Neural progenitor cell (in vitro differentiated cells): ENCODE measurements at regions not wholly inside any gene's neighbourhood (a gene's known extent, or its start where the extent isn't known, plus 50 kb on each side); places are given as distances from the start of the nearest gene placed in this dataset.
"Not testable (repeated sequence)": the region's sequence is repeated elsewhere in the genome, so short reads cannot be mapped to it uniquely, and the experiment has no call there.

Experiments
- DNase-seq: peaks from one replicate; pipeline ENCODE4 v3.0.0-alpha.2; 2016; ENCODE audit warnings: low spot score
- H2AFZ ChIP-seq: fragments of 200-600 bp; sonication (generic); replicated peaks from 2 replicates; pipeline ENCODE4 v1.6.1; 2016; ENCODE audit warnings: antibody characterized with exemption
- H3F3A ChIP-seq: fragments of 200-600 bp; sonication (generic); 2 replicates; pipeline ENCODE4 v1.6.1; 2016; ENCODE audit warnings: antibody characterized with exemption, low read depth
- H3K27ac ChIP-seq: fragments of 200-600 bp; sonication (generic); 2 replicates; pipeline ENCODE4 v1.5.1; 2016; ENCODE audit warnings: mild to moderate bottlenecking
- H3K27me3 ChIP-seq: fragments of 200-600 bp; sonication (generic); 2 replicates; pipeline ENCODE4 v1.6.1; 2016; ENCODE audit warnings: mild to moderate bottlenecking, moderate library complexity
- H3K36me3 ChIP-seq: fragments of 200-600 bp; sonication (generic); 2 replicates; pipeline ENCODE4 v1.5.1; 2016
- H3K4me1 ChIP-seq: fragments of 200-600 bp; sonication (generic); 2 replicates; pipeline ENCODE4 v1.6.1; 2016; ENCODE audit warnings: mixed run types
- H3K4me2 ChIP-seq: fragments of 200-600 bp; sonication (generic); 2 replicates; pipeline ENCODE4 v1.6.1; 2016
- H3K4me3 ChIP-seq: fragments of 200-600 bp; sonication (generic); 2 replicates; pipeline ENCODE4 v1.5.1; 2016
- H3K79me2 ChIP-seq: fragments of 200-600 bp; sonication (generic); 2 replicates; pipeline ENCODE4 v1.6.1; 2016; ENCODE audit warnings: low read depth
- H3K9ac ChIP-seq: fragments of 200-600 bp; sonication (generic); 2 replicates; pipeline ENCODE4 v1.6.1; 2016
- H3K9me3 ChIP-seq: fragments of 200-600 bp; sonication (generic); 2 replicates; pipeline ENCODE4 v1.5.1; 2016; ENCODE audit warnings: low read depth
- H4K20me1 ChIP-seq: fragments of 200-600 bp; sonication (generic); 2 replicates; pipeline ENCODE4 v1.6.1; 2016; ENCODE audit warnings: low read depth
- H3K27ac Mint-ChIP-seq: 3 replicates; pipeline ENCODE4 v1.8.0; 2021; ENCODE audit warnings: mixed read lengths
- H3K27me3 Mint-ChIP-seq: 2 replicates; pipeline ENCODE4 v1.8.0; 2022; ENCODE audit warnings: low read depth, mild to moderate bottlenecking, inconsistent platforms, moderate library complexity, mixed read lengths; ENCODE audit not compliant: insufficient read depth
- H3K36me3 Mint-ChIP-seq: 3 replicates; pipeline ENCODE4 v1.8.0; 2021; ENCODE audit warnings: mixed read lengths
- H3K4me1 Mint-ChIP-seq: 3 replicates; pipeline ENCODE4 v1.8.0; 2021; ENCODE audit warnings: mixed read lengths
- H3K4me3 Mint-ChIP-seq: 3 replicates; pipeline ENCODE4 v1.8.0; 2021; ENCODE audit warnings: mild to moderate bottlenecking, moderate library complexity, mixed read lengths
- H3K9me3 Mint-ChIP-seq: 3 replicates; pipeline ENCODE4 v1.8.0; 2020; ENCODE audit warnings: mixed read lengths
- CTCF ChIP-seq: fragments of 200-600 bp; sonication (generic); IDR thresholded peaks from 2 replicates; pipeline ENCODE4 v1.5.1; 2017; ENCODE audit warnings: antibody characterized with exemption, mild to moderate bottlenecking
- EZH2 ChIP-seq: fragments of 200-600 bp; sonication (generic); IDR thresholded peaks from 2 replicates; pipeline ENCODE4 v1.6.1; 2017; ENCODE audit warnings: antibody characterized with exemption, mild to moderate bottlenecking, moderate library complexity
- EZH2phosphoT487 ChIP-seq: fragments of 200-600 bp; sonication (generic); IDR thresholded peaks from 2 replicates; pipeline ENCODE4 v1.6.1; 2017; ENCODE audit warnings: antibody characterized with exemption

DNA sequence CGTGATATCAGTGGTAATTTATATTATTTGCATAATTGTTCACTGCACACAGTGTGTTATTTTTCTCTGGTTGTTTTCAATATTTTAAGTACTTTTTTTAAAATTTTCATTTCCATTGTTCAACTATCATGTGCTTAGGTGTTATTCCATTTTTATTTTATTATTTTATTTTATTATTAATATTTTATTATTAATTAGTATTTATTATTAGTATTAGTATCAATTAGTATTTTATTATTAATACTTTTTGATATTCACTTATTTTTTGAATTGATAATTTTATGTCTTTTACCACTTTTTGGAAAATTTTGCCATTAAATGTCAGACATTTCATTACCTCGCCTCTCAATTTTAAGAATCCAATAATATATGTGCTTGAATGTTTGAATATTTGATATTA, 593.8 kb upstream of the GRM3 start:
- no peak overlapping the region for H3K4me3 Mint-ChIP-seq
- Histone ChIP-seq H3K36me3 (no peaks in the 10 kb centered on the region), H3K9me3 (no peaks in the 10 kb centered on the region), H3K9ac (no peak overlapping the region), H3K4me1 (no peaks in the 10 kb centered on the region), H3F3A (no peaks in the 10 kb centered on the region), H3K79me2 (no peaks in the 10 kb centered on the region), H3K27ac (no peak overlapping the region), H3K4me2 (no peak overlapping the region), H3K4me3 (no peak overlapping the region), H4K20me1 (no peaks in the 10 kb centered on the region), H3K27me3 (no peaks in the 10 kb centered on the region), H2AFZ (no peak overlapping the region)
- no peak overlapping the region for H3K27ac Mint-ChIP-seq
- H3K9me3 Mint-ChIP-seq: no peaks in the 10 kb centered on the region
- TF ChIP-seq EZH2phosphoT487 (no peak), CTCF (no peak), EZH2 (no peak)
- no peaks in the 10 kb centered on the region for H3K27me3 Mint-ChIP-seq
- H3K4me1 Mint-ChIP-seq: no peaks in the 10 kb centered on the region
- no peaks in the 10 kb centered on the region for H3K36me3 Mint-ChIP-seq
- no peak for DNase-seq

GRCh38 chr7:86045197-86045596, 598.5 kb upstream of the GRM3 start:
- H3K36me3 ChIP-seq, H3K79me2 ChIP-seq, H3K27ac Mint-ChIP-seq, H3K4me3 ChIP-seq, DNase-seq, H3K4me1 ChIP-seq, H3K4me1 Mint-ChIP-seq, H3K9ac ChIP-seq, H3K27ac ChIP-seq, H3K9me3 Mint-ChIP-seq, H4K20me1 ChIP-seq, H3K4me3 Mint-ChIP-seq, H3F3A ChIP-seq, H3K27me3 ChIP-seq, H3K4me2 ChIP-seq, H3K36me3 Mint-ChIP-seq, H3K9me3 ChIP-seq, H3K27me3 Mint-ChIP-seq, H2AFZ ChIP-seq: not testable (repeated sequence)

DNA sequence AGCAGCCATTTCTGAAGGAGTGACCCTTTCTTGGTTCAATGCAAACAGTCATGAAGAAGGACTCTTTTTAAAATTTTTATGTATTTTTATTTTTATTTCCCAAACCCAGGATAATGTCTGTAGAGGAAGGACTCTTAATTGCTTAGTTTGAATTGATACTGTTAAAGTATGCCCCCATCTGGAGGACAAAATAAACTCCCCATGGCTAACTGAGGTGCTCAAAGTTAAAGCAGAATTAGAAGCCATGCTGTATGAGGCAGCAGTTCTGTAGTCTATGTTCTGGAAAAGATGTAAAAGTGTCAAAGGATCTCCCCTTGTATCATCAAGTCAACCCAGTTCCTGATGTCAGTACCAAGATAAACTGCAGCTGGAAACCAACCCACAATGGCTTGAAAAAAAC, 617.9 kb upstream of the GRM3 start:
- no peak overlapping the region for H3K9ac ChIP-seq
- H4K20me1 ChIP-seq: no peaks in the 10 kb centered on the region

DNA sequence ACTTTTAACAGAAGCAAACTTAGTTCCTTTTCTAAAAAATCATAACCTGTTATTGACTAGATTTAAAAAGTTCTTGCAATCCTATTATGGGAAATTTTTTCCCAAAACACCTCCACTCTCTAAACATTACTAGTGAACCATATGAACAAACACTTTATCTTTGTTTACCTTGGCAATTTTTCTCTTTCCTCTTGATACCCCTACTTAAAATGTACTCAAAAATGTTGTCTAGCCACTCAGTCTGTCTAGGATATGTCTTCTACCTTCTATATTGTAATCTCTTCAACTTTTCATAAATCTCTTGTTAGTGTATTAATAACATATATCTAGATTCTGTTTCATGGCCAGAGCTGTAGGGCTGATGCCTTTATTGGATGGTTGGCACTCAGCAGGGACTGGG, 630.0 kb upstream of the GRM3 start:
- Mint-ChIP-seq H3K27me3 (no peaks in the 10 kb centered on the region), H3K4me1 (peaks cover 6% of the 10 kb centered on the region), H3K27ac (no peak overlapping the region), H3K36me3 (no peaks in the 10 kb centered on the region), H3K4me3 (no peak overlapping the region), H3K9me3 (no peaks in the 10 kb centered on the region)
- Histone ChIP-seq H3K27me3 (no peaks in the 10 kb centered on the region), H2AFZ (peak overlapping the region; percentile 19), H3K9ac (no peak overlapping the region), H3K9me3 (no peaks in the 10 kb centered on the region), H3K4me3 (no peak overlapping the region), H3K27ac (no peak overlapping the region), H3K4me1 (no peaks in the 10 kb centered on the region), H3F3A (no peaks in the 10 kb centered on the region), H3K79me2 (no peaks in the 10 kb centered on the region), H4K20me1 (no peaks in the 10 kb centered on the region), H3K36me3 (no peaks in the 10 kb centered on the region), H3K4me2 (no peak overlapping the region)
- TF ChIP-seq EZH2phosphoT487: no peak
- TF ChIP-seq CTCF: no peak
- no peak for TF ChIP-seq EZH2
- no peak for DNase-seq

More for the DNA sequence above, 617.9 kb upstream of the GRM3 start:
- no peaks in the 10 kb centered on the region for H3K4me1 ChIP-seq
- H3K79me2 ChIP-seq: no peaks in the 10 kb centered on the region
- no peaks in the 10 kb centered on the region for H3K27me3 ChIP-seq
- DNase-seq: no peak
- no peak overlapping the region for H2AFZ ChIP-seq
- Mint-ChIP-seq H3K4me3 (no peak overlapping the region), H3K4me1 (no peaks in the 10 kb centered on the region), H3K9me3 (no peaks in the 10 kb centered on the region), H3K27me3 (no peaks in the 10 kb centered on the region), H3K36me3 (no peaks in the 10 kb centered on the region), H3K27ac (no peak overlapping the region)
- no peaks in the 10 kb centered on the region for H3K36me3 ChIP-seq
- TF ChIP-seq EZH2phosphoT487: no peak
- no peak for TF ChIP-seq EZH2
- TF ChIP-seq CTCF: no peak
- H3K9me3 ChIP-seq: no peaks in the 10 kb centered on the region
- H3K4me3 ChIP-seq: no peak overlapping the region
- no peaks in the 10 kb centered on the region for H3F3A ChIP-seq
- no peak overlapping the region for H3K27ac ChIP-seq
- H3K4me2 ChIP-seq: no peak overlapping the region
